ENCODE measurements at regions not wholly inside any gene's neighbourhood (a gene's known extent, or its start where the extent isn't known, plus 50 kb on each side); places are given as distances from the start of the nearest gene placed in this dataset.

GRCh38 chr11:80284946-80285785, 844.3 kb upstream of the TENM4 start:
- H3K9me3 ChIP-seq (replicated peaks; ENCODE audit: control insufficient read depth, insufficient read depth, low read length): no peaks in the 10 kb centered on the region
- H3K9ac ChIP-seq (replicated peaks; ENCODE audit: extremely low read depth, insufficient read depth, low read length): no peak overlapping the region
- H2AFZ ChIP-seq (ENCODE audit: low read depth, low read length): no peak overlapping the region
- no peaks in the 10 kb centered on the region for H3K9me1 ChIP-seq (replicated peaks; ENCODE audit: control insufficient read depth, extremely low read depth, insufficient read depth, low read length)
- no peak overlapping the region for H3K4me2 ChIP-seq (ENCODE audit: insufficient read depth, low read length)
- no peaks in the 10 kb centered on the region for H3K79me2 ChIP-seq (ENCODE audit: control insufficient read depth, insufficient read depth, low read length)
- BruUV-seq (replicated peaks): no TSS peak
- H3K36me3 ChIP-seq (ENCODE audit: control insufficient read depth in 2 of 2, extremely low read depth in 1 of 2, insufficient read depth in 2 of 2, low read length in 2 of 2): no peaks in the 10 kb centered on the region
- intact Hi-C loops (cut with micrococcal nuclease) (no loop called here), dilution Hi-C loops (cut with MboI; ENCODE audit: extremely low pct_ligation_motif_present, low sequenced_read_pairs) (no loop called here)
- FAIRE-seq (no peak), DNase-seq (ENCODE audit: low read depth, low spot score) (no peak)
- no peak overlapping the region for H3K4me3 ChIP-seq (replicated peaks in 1 of 3; ENCODE audit: insufficient read depth in 1 of 3, low read depth in 1 of 3, low read length in 3 of 3)
- ChIA-PET POLR2A (no interaction called here), CTCF (no interaction called here)
- no peaks in the 10 kb centered on the region for H3K4me1 ChIP-seq (ENCODE audit: control insufficient read depth, extremely low read depth, insufficient read depth, low read length)
- no peak overlapping the region for H3K27ac ChIP-seq (ENCODE audit: insufficient read depth, low read depth, low read length)
- no peaks in the 10 kb centered on the region for H4K20me1 ChIP-seq (replicated peaks; ENCODE audit: control insufficient read depth, extremely low read depth, insufficient read depth, low read length)
- TF ChIP-seq, protein P1, sequence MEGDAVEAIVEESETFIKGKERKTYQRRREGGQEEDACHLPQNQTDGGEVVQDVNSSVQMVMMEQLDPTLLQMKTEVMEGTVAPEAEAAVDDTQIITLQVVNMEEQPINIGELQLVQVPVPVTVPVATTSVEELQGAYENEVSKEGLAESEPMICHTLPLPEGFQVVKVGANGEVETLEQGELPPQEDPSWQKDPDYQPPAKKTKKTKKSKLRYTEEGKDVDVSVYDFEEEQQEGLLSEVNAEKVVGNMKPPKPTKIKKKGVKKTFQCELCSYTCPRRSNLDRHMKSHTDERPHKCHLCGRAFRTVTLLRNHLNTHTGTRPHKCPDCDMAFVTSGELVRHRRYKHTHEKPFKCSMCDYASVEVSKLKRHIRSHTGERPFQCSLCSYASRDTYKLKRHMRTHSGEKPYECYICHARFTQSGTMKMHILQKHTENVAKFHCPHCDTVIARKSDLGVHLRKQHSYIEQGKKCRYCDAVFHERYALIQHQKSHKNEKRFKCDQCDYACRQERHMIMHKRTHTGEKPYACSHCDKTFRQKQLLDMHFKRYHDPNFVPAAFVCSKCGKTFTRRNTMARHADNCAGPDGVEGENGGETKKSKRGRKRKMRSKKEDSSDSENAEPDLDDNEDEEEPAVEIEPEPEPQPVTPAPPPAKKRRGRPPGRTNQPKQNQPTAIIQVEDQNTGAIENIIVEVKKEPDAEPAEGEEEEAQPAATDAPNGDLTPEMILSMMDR (IDR thresholded peaks at IDR 0.05; ENCODE audit: extremely low read depth in 1 of 2, insufficient read depth in 1 of 2, low read depth in 1 of 2, low read length in 2 of 2): no peak
- TF ChIP-seq JUN (IDR thresholded peaks at IDR 0.05; ENCODE audit: borderline replicate concordance, insufficient read depth, insufficient read length, low read depth) (no peak), EZH2 (IDR thresholded peaks at IDR 0.05; ENCODE audit: borderline replicate concordance, low read depth, low read length, severe bottlenecking) (no peak), FOS (IDR thresholded peaks at IDR 0.05; ENCODE audit: borderline replicate concordance, insufficient read depth, low read length) (no peak), MYC (IDR thresholded peaks at IDR 0.05; ENCODE audit: low read depth, low read length) (no peak), POLR2A (IDR thresholded peaks at IDR 0.05; ENCODE audit: low read depth, low read length) (no peak), GATA2 (IDR thresholded peaks at IDR 0.05; ENCODE audit: insufficient read depth, insufficient read length, low read depth, low read length) (no peak), POLR2AphosphoS5 (IDR thresholded peaks at IDR 0.05; ENCODE audit: insufficient read depth, low read depth, low read length) (no peak)
- TF ChIP-seq, protein P2, sequence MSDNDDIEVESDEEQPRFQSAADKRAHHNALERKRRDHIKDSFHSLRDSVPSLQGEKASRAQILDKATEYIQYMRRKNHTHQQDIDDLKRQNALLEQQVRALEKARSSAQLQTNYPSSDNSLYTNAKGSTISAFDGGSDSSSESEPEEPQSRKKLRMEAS (IDR thresholded peaks at IDR 0.05; ENCODE audit: insufficient read depth, insufficient read length): no peak
- H3K27me3 ChIP-seq (ENCODE audit: control insufficient read depth in 2 of 2, insufficient read depth in 2 of 2, low read length in 2 of 2): no peaks in the 10 kb centered on the region
